NK-92 (cell line): ENCODE measurements at regions not wholly inside any gene's neighbourhood (a gene's known extent, or its start where the extent isn't known, plus 50 kb on each side); places are given as distances from the start of the nearest gene placed in this dataset.

ENCODE experiments used
- DNase-seq: peaks from one replicate; lab custom pipeline; 2025; ENCODE audit not compliant: unreplicated experiment; lab: John Stamatoyannopoulos, UW

DNA sequence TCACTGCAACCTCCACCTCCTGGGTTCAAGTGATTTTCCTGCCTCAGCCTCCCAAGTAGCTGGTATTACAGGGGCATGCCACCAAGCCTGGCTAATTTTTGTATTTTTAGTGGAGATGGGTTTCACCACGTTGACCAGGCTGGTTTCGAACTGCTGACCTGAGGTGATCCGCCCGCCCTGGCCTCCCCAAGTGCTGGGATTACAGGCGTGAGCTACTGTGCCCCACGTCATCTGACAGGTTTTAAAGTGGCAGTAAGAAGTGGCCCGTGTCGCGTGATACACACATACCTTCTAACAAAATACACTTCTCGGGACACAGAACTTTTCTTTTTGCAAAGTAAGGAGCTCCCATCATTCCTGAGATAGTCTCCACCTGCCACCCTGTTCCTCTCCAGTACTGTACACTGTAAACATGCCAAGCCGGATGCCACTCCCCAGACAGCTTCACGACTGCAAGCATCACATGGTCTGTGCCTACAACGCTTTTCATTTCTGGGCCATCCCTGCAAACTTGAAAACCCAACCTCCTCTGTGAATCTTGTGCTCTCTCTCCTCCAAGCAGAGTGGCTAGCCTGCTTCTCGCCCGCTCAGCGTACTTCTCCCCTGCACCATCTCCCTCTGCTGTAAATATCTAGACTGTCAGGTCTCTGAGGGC is 256.3 kb upstream of the KLF14 start:
- DNase-seq, result no peak

DNA sequence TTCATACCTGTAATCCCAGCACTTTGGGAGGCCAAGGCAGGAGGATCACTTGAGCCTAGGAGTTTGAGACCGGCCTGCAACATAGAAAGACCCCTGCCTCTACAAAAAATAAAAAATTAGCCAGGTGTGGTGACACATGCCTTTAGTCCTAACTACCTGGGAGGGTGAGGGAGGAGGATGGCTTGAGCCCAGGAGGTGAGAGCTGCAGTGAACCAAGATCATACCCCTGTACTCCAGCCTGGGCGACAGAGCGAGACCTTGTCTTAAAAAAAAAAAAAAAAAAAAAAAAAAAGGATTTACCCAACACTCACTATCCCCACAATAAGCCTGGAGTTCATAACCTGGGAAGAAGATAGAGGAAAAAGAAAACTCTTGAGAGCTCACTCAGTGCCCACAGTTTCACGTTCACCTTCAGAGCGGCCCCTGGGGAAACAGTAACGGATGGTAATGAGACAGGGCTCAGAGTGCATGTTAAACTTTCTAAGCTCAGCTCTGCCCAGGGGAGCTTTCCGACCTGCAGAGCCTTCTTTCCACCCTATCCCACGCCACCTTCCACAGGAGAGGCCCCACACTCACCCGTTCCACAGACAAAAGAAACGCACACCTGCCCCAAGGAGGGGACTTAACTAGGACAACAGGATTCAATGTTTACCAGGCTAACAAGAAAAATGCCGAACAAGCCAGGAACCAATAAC is 259.8 kb upstream of the KLF14 start:
- no peak for DNase-seq

DNA sequence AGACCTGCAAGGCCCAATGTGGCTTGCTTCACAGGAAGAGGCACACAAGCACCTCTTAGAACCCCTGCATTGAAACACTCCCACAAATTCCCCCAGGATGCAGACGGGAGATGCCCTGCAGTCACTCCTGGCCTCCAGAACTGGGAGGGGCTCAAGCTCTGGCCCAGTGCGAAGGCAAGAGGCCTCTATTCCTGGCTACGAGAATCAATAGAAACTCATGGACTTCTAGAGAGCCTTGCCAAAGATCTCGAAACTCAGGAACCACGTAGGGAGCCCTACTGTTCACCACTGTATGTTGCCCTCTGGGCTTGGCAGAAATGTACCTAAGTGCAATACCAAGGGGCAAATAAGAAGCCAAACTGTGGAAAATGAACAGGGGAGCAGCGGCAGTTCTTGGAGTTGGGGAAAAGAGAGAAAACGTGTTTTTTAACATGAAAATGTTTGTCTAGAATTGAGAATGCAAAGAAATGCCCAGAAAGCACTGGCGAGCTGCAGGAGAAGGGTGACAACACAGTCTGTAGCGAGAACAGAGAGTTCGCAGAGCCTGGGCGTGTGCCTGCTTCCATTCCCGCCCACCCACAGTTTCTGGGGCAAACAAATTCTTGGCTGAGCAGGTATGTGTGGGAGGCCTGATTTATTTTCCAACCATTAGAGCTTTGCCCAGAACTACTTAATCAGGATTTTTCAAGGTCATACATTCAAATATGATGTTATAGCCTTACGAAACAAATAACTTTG is 260.5 kb upstream of the KLF14 start:
- DNase-seq, result no peak

DNA sequence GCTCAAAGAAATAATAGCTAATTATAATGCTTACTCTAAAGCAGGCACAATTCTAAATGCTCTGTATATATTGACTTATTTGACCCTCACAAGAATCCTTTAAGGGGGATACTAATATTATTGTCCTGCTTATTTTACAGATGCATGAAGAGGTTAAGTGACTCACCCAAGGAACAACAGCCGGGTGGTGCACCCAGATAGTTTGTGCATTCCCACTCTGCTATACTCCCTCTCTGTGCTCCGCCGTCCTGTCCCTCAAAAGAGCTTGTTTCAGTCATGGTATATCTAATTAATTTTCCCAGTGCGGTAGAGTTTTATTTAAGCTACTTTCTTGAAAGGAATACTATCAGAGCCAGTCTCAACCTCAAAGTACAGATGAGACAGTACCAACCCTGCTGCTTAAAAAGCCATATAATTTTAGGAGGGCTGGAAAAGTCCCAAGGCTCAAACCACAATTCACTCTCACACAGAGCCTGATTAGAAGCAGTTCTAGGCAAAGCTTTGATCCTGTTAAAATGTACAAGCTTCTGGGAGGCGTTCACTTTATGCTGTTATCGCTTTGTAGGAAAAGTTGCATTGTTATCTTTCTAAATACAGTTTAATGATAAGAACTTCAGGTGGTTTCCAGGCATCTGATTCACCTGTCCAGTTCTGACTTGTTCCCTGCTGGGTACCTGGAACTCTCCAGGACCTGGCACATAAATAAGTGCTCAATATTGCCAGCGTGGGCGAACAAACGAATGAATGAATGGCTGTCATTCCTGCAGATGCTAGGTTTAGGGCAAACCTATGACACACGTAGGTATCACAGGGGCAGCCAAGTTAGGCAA is 261.5 kb upstream of the KLF14 start:
- no peak for DNase-seq

DNA sequence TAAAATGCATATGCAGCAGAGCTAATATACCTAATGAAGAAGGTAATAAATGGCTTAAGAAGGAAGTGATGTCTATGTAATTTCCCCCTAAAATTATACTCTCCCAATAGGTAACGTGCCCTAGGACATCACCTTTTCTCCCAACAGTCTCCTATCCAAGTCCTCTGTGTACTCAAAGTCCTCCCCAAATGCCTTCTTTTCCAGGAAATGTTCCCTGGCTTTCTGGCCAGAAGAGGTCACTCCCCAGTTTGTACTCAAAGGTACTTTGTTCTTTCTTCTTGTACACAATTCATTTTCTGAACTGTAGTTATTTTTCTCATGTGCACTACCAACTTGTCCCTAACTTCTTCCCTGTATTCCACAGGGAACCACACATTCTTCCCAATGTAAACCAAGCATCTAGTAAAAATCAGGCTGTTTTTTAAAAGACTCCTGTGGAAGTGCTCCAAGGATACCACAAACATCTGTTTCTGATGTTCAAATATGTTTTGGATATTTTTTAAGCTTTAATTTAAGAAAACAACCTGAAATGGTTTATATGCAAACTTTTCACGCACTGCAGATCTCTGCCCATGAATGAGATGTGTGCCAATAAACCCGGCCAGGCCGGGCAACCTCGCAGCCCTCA is 262.3 kb upstream of the KLF14 start:
- no peak for DNase-seq

DNA sequence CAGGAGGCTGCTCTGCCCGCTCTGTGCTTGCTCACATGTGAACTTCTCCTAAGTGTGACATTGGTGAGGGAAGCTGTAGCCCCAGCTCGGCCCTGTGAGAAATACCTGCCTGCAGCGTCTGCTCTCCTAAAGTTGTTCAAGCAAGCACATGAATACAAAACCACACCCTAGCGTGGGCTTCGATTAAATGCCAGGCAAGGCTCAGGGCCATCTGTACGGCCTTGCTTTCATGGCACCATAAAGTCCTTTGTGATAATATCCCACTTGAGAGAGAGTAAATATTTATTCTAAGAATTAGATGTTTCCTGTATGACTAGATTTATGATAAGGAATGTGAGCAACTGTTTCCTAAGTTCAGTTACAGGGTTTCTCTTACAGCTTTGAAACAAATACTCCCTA is 262.8 kb upstream of the KLF14 start:
- DNase-seq, result no peak

DNA sequence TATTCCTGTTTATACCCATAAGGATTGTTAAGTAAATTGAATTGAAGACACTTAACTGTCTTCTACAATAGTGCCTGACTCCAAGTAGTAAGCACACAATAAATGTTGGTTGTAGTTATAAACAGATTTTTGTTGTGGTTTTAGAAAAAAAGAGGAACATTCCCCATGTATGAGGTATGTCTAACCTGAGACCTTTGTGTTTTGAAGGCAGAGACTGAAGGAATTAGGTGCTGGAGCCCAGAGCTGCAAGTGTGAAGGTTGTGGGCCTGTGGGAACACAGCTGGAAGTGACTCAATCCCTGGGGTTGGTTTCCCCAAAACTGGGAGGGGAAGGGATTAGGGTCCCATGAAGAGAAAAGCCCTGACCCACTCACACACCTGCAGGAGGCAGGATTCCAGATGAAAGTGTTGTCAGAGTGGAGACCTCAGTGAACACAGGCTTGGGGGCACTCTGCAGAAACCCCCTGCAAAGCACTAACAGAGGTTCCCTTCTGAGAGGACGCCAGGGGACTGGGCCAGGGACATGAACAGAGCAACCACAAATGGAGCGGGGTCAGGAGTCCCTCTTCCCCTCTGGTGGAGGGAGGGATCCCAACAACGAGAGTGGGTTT is 265.1 kb upstream of the KLF14 start:
- no peak for DNase-seq

DNA sequence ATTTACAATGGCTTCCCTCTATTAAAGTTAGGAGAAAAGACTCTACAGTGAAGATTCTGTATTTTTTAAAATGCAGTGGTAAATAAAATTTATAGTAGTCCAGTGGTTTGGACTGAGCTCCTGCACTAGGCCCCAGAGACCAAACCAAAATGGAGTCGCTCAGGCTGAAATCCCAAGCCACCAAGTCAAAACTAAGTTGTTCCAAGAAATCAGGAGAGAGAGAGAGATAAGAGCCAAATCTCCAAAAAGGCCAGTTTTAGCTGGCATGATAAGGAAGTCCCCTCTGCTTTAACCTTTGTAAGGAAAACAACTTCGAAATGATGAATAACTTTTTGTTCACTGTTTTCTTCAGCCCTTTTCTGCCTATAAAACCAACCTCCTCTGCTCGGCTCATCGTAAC is 265.9 kb upstream of the KLF14 start:
- DNase-seq, result no peak

DNA sequence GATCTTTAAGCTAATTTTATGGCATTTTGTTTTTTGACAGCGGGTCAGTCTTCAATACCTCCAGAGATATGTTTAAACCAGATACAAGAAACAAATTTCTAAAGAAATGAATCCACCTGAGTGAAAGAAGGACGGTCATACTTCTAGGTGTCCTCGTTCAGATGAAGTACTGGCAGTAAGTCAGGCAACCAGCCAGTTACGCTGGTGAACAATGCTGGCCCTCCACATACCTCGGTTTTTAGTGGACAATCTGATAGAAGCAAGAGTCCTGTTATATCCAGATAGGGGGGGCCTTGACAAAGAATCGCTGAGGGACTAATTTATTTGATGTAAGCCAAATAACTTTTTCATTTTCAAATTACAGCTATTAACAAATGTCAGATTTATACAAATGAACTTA is 266.4 kb upstream of the KLF14 start:
- DNase-seq, result no peak

DNA sequence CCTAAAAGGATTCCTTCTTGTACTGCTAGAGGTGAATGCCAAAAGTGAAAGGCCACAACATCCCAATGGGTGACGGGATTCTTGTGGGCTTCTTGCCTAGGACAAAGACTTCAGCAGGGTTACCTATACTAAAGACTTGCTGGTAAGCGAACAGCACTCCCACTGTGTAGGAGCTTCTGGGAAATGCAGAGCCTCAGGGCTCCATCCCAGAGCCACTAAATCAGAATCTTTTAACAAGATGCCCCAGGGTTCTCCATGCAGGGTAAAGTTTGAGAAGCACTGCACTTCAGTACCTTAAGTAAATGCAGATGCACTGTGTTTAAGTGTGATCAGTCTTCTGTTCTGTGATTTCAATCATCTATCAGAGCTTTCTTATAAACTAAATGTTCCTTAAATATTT is 266.9 kb upstream of the KLF14 start:
- no peak for DNase-seq

DNA sequence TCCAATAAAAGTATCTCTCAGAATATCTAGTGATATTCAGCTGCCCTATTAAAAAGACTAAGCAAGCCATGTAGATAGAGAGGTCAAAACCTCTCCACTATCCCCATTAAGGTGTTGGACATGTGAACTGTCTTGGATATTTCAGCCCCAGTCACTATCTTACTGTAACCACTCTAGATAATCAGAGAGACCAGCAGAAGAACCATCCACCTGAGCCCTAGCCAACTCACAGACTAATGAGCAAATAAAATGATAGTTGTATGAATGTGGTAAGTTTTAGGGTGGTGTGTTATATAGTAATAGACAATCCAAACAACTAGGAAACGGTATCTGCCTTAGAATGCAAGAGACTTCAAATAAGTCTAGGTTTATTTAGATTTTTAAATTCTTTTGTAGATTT is 268.6 kb upstream of the KLF14 start:
- DNase-seq, result no peak

DNA sequence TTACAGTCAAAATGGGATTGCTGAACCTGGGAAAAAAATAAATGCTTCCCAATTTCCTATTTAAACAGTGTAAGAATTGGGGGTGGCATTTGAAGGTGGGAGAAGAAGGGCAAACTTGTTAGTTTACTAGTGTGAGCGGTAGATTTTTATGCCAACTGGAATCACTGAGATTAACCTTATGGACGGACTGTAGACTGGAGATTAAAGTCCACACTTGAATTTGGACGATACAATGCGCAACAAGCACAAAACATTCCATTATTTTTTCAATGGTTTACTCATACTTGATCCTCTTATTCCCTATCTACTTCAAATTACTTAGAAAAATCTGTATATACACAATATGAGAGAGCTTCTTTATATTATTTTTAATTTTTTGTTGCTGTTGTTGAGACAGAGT is 269.6 kb upstream of the KLF14 start:
- no peak for DNase-seq

DNA sequence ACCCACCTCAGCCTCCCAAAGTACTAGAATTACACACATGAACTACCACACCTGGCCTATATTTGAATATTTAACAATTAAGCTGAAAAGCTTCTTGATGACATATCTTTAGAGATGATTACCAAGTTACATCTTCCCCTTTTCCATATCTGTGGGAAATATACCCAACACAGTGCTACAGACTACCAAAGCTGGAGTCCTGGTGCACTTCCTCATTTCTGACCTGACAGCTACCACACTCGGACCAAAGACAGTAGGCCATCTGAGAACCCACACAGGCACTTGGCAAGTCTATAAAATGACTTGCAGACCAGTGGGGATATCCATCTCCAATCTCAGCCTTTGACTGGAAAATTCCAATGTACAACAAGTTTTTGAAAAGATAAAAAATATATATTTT is 270.4 kb upstream of the KLF14 start:
- DNase-seq, result no peak

DNA sequence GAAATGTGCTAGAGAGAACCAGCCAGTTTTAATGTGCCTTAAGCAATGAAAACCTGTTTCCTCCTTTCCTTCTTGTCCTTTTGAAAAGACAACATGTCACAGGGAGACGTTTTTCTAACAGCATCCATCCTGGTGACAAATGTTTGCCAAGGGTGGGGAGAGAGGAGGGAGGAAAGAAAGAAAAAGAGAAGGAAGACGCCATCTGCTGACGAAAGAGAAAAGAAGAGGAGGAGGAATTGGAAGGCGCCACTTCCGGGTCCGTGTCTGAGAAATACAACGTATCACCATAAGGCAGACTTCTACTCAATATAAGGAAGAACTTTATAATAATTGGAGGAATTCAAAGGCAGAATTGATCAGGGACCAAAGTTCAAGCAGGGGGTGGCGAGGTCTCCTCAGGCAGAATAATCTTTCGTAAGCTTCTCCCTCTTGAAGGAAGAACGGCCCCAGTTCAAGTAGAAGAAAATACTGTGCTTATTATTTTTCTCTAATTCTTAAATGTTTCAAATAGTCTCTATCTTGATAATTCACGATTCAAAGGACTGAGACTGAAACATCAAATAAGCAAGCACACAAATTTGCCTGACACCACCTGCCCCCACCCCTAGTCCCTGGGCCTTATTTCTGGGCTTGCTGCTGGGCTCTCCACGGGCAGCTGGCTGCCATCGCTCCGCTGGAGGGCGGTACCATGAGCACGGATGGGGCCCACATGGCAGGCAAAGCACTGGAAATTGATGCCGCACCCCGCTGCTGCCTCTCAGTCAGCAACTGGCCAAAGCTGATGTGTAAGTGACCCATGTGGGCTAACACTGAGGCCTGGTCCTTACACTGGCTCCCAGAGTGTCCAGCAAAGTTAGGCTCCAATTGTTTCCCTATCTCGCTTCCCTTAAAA is 273.7 kb upstream of the KLF14 start:
- DNase-seq, result no peak

DNA sequence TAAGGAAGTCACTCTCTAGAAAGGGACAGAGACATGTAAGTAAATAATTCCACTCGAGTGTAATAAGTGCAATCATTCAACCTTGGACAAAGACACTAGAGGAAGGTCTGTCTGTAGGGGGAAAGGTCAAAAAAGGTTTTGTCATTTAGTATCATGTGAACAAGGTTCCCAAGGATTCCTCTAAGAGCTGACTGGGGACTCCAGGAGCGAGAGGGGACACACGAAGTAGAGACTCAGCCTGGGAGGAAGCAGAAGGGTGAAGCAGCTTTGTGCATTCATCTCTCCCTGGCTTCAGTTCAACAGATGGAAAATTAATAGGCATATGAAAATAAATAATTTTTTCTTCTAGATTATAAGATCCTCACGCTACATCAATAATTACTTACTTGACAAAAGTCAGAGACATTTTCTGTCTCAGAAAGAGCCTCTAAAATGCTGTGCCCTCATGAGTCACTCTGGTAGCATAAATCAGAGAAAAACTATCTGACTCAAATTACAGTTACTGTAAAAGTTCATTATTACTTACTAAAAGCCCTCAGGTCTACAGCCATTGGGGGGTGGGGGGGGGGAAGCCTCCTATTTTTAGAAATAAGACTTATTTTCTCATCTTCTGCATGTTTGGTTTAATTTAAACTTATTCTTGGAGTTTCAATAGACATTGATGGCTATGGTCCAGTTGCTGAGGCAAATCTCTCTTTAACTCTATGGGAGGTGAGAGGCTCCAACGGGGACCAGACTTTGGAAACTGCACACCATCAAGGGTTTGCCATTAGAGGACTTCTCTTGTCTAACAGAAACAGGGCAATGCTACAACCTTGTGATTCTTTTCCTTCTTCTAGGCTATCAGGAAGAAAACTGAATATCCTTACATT is 275.1 kb upstream of the KLF14 start:
- no peak for DNase-seq

DNA sequence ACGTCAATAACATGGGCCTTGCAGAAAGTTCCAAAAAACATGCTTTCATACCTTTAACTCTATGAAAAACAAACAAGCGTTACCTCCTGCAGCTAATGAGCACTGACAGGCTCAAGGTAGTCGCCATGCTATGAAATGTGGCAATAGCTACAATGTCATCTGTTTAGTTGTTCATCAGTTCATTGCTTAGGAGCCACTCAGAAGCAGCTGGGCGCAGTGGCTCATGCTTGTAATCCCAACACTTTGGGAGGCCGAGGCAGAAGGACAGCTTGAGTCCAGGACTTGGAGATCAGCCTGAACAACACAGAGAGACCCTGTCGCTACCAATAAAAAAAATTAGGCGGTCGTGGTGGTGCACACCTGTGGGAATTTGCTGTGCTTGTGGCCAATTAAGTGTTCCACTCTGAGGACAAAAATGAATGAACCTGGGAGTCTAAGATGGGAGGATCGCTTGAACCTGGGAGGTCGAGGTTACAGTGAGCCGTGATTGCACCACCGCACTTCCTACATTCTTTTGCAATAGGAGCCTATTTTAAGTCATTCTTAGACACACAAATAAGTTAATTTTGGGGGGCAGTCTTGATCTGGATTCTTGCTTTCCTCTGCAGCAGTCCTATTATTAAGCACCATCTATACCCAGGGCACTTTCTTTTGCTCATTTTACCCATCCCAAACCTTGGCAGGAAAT is 276.2 kb upstream of the KLF14 start:
- DNase-seq, result no peak

DNA sequence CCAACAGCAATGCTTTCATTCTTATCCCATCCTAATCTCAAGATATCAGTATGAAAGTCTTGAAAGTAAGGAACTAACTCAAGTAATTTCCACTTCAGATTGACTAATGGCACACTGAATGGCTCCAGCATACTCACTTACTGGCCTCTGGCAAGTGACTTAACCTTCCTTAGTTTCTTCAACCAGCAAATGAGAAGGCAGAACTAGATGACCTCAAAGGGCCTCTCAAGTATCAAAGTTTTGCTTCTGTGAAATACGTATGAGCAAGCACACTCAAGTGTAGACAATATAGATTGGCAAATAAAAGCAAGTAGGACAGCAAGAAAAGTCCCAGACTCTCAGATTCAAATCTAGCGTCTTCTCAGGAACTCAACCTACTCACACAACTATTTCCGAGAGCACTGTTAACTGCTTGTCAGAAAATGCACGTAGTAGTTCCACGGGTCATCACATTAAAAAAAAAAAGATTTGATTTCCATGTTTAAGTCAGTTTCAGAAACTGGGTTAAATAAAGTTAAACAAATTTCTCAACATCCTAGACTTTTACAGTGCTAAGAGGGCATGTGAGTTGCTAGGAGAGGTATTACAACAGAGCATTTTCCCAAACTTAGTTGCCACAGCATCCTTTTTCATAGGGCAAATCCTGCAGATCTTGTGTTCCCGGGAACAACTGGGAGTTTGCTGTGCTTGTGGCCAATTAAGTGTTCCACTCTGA is 276.9 kb upstream of the KLF14 start:
- no peak for DNase-seq

DNA sequence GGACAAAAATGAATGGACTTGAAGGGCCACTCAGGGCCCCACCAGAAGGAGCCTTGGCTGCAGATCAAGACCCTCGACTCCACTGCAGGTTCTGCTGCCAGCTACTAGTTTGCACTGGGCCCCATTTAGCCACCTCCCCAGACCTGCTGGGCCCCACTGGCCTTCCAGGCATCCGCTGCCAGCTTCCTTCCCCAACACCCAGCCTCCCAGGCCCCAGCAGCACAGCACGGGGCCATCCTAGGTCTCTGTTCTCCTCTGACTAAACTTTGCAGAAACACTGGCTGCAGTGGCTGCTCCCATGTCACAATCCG is 277.4 kb upstream of the KLF14 start:
- DNase-seq, result no peak
